ENCODE measurements at regions not wholly inside any gene's neighbourhood (a gene's known extent, or its start where the extent isn't known, plus 50 kb on each side); places are given as distances from the start of the nearest gene placed in this dataset.

DNA sequence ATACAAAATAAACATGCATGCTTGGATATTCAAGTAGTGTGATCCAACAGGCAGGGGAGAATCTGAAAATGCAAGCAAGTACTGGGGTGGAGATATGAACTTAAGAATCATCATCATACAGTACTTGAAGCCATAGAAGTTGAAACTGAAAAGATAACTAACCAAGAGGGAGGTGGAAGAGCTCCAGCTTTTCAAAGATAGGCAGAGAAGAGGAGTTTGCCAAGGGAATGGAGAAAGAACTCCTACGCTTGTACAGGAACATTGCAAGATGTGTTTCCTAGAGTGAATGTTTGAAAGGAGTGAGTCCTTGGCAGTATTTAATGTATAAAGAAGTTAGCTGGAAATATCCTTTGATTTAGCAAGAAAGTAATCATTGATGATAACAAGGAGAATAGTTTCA, 106.2 kb upstream of the FRMPD4 start:
- TF ChIP-seq, protein P1, sequence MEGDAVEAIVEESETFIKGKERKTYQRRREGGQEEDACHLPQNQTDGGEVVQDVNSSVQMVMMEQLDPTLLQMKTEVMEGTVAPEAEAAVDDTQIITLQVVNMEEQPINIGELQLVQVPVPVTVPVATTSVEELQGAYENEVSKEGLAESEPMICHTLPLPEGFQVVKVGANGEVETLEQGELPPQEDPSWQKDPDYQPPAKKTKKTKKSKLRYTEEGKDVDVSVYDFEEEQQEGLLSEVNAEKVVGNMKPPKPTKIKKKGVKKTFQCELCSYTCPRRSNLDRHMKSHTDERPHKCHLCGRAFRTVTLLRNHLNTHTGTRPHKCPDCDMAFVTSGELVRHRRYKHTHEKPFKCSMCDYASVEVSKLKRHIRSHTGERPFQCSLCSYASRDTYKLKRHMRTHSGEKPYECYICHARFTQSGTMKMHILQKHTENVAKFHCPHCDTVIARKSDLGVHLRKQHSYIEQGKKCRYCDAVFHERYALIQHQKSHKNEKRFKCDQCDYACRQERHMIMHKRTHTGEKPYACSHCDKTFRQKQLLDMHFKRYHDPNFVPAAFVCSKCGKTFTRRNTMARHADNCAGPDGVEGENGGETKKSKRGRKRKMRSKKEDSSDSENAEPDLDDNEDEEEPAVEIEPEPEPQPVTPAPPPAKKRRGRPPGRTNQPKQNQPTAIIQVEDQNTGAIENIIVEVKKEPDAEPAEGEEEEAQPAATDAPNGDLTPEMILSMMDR (IDR thresholded peaks at IDR 0.05; ENCODE audit: borderline replicate concordance, insufficient read depth, low read depth, low read length) = no peak

DNA sequence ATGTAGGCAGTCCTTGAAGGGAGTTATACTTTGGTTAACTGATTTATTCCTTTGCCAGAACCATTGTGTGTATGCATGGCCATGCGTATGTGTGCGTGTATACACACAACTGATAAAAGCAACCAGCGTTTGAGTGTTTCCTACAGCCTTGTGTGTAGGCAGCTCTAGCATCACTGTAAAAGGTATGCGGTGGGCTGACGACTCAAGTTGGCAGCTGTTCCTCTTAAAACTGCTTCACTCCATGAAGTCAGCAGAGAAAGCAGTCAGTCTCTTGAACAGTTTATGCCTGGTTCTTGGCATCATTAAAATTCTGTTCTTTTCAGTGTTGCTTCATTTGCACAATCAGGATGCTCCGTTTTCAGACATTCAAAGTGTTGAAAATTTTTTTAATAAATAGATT, 103.5 kb upstream of the FRMPD4 start:
- TF ChIP-seq, protein P1 (IDR thresholded peaks at IDR 0.05; ENCODE audit: borderline replicate concordance, insufficient read depth, low read depth, low read length) = no peak
- H3K4me3 ChIP-seq (ENCODE audit: low read depth, low read length) = no peak overlapping the region

More for the DNA sequence above, 106.2 kb upstream of the FRMPD4 start:
- H3K4me3 ChIP-seq (ENCODE audit: low read depth, low read length) = no peak overlapping the region

DNA sequence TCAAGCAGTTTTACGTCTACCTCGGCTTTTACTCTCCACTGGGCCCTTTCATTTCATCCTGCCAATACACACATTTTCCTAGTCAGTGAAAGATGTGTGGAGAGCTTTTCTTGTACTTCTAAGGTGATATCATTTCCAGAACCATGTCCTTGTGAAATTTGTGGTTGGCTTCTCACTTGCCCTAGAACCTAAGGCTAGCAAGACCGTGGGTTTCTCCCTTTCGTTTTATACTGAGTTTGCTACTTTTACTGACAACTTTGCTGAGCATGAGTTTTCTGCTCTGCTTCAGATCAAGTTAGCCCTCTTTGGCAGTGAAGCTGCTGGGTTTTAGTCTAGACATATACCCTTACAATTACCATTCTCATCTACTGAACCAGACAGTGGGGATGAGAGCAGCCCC, 95.7 kb upstream of the FRMPD4 start:
- H3K4me3 ChIP-seq (ENCODE audit: low read depth, low read length) = no peak overlapping the region
- TF ChIP-seq, protein P1 (IDR thresholded peaks at IDR 0.05; ENCODE audit: borderline replicate concordance, insufficient read depth, low read depth, low read length) = no peak

DNA sequence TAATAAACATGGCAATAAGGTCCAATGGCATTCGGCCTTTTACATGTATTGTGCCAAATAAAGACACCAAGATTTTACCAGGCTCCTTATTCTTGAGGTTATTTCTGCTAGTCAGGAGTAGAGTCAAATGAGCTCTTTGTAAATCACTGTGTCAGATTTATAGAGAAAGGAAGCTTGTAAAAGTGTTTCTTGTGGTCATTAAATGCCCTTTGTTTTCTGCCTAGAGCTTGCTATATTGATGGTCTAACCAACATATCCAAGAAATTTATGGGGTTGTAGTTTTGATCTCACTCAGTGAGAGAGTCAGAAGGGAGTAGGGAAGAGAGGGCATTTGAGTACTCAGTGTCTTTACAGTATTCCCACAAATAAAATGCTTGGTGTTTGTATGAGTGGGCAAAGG, 86.2 kb upstream of the FRMPD4 start:
- TF ChIP-seq, protein P1 (IDR thresholded peaks at IDR 0.05; ENCODE audit: borderline replicate concordance, insufficient read depth, low read depth, low read length) = no peak
- H3K4me3 ChIP-seq (ENCODE audit: low read depth, low read length) = no peak overlapping the region

DNA sequence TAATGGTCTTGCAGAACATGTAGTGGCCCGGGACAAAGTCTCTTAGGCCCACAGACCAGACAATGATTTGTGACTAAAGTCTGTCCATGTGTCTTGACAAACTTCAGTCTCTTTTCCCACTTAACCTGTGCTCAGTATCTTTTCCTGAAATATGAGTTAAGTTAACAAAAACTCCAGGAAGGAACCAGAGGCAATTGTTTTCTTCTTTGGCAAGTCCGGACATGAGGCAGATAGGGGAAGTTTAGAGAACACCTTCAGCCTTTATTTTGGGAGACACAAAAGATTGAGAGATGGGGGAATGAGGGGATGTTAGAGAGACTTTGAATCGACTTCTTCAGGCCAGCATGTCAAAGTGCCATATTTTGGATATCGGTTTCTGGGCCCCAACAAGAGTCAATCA, 80.2 kb upstream of the FRMPD4 start:
- H3K4me3 ChIP-seq (ENCODE audit: low read depth, low read length) = no peak overlapping the region
- TF ChIP-seq, protein P1 (IDR thresholded peaks at IDR 0.05; ENCODE audit: borderline replicate concordance, insufficient read depth, low read depth, low read length) = no peak

DNA sequence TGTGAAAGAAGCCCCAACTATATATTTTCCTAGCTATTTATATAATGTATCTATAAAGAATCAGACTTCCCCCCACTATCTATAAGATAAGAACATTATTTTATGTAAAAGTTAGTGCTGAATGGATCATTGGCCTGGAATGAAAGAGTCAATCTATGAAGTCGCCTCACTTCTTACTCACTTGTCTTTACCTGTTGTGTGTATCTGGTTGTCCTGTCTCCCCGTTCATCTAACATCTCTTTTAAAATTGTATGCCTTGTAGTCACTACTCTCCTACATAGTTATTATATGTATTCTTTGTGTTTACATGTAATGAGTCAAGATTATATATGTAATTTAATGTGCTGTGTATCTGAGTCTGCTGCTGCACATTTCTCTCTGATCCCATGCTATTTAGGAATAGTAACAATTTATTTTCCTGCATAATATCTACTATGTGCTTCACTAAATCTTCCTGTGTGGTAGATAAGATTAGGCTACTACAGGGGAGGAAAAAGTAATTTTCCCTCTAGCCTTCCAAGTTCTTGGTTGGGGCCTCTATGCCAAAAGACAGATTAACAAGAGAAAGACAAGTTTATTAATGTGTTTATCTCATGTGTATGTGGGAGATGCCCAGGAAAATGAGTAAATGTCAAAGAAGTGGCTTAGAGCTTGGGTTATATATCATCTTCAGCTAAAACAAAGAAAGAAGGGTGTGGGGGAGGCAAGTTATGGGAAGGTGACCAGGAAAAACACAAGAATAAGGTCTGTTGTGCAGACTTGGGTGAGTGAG, 77.6 kb upstream of the FRMPD4 start:
- TF ChIP-seq, protein P1 (IDR thresholded peaks at IDR 0.05; ENCODE audit: borderline replicate concordance, insufficient read depth, low read depth, low read length) = no peak
- no peak overlapping the region for H3K4me3 ChIP-seq (ENCODE audit: low read depth, low read length)

DNA sequence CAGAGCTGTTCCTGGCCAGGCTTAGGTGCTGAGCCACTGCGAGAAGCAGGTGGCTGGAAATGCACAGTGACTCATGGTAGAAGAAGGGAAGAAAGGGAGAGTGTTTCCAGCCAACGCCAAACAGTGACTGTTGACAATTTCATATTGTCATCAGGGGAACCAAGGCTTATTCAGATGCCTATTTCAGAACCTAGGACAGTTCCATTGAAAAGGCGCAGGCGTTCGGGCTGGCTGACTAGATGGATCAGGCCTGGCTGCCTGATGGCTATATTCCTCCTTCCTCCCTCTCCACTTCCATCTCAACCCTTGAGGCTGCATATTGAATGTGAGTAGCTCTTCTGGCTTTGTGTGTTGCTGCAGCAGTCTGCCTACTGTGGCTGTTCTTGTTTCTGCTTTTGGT, 73.0 kb upstream of the FRMPD4 start:
- no peak overlapping the region for H3K4me3 ChIP-seq (ENCODE audit: low read depth, low read length)
- TF ChIP-seq, protein P1 (IDR thresholded peaks at IDR 0.05; ENCODE audit: borderline replicate concordance, insufficient read depth, low read depth, low read length) = no peak

Data from GM12875 (cell line).